ENCODE measurements at regions not wholly inside any gene's neighbourhood (a gene's known extent, or its start where the extent isn't known, plus 50 kb on each side); places are given as distances from the start of the nearest gene placed in this dataset.

- no peak for TF ChIP-seq CBX3 (IDR thresholded peaks at IDR 0.05; ENCODE audit: low read depth)
- TF ChIP-seq CTCF (IDR thresholded peaks at IDR 0.05 in 2 of 3, conservative IDR thresholded peaks at IDR 0.05 in 1 of 3; ENCODE audit: borderline replicate concordance in 1 of 3, insufficient read depth in 1 of 3, low read depth in 2 of 3, low read length in 2 of 3) = no peak
- no peak for TF ChIP-seq EZH2phosphoT487 (IDR thresholded peaks at IDR 0.05; ENCODE audit: borderline replicate concordance)
- TF ChIP-seq ATF3 (IDR thresholded peaks at IDR 0.05) = no peak
- TF ChIP-seq SP1 (IDR thresholded peaks at IDR 0.05; ENCODE audit: low read depth) = no peak
- no peak for TF ChIP-seq ELF1 (IDR thresholded peaks at IDR 0.05; ENCODE audit: borderline replicate concordance, low read depth)
These were observed 185.9 kb upstream of the SLC39A10 start (continued) for GRCh38 chr2:195471163-195471562.

GRCh38 chr2:195470622-195471021, 186.4 kb upstream of the SLC39A10 start:
- Histone ChIP-seq H3K27me3 (ENCODE audit: insufficient read depth, low read length) (no peaks in the 10 kb centered on the region), H3K4me2 (ENCODE audit: low read length) (no peak overlapping the region), H3K4me1 (ENCODE audit: control insufficient read depth in 1 of 2, insufficient read depth in 2 of 2, low read length in 2 of 2) (no peaks in the 10 kb centered on the region), H3K79me2 (ENCODE audit: insufficient read depth, low read length) (no peaks in the 10 kb centered on the region), H3K9me2 (ENCODE audit: insufficient read depth) (no peaks in the 10 kb centered on the region), H3K4me3 (replicated peaks in 1 of 2; ENCODE audit: low read depth in 1 of 2, low read length in 2 of 2) (no peak overlapping the region), H2AFZ (ENCODE audit: low read depth, low read length, poor library complexity, severe bottlenecking) (no peak overlapping the region), H3K36me3 (ENCODE audit: control insufficient read depth in 1 of 2, insufficient read depth in 2 of 2, low read length in 2 of 2) (no peaks in the 10 kb centered on the region), H3K9me3 (ENCODE audit: control insufficient read depth in 1 of 2, insufficient read depth in 1 of 2, low read depth in 1 of 2, low read length in 2 of 2) (no peaks in the 10 kb centered on the region), H3K27ac (ENCODE audit: low read depth, low read length) (no peak overlapping the region), H4K20me1 (ENCODE audit: insufficient read depth) (no peaks in the 10 kb centered on the region), H3K9ac (ENCODE audit: low read length) (no peak overlapping the region)
- POLR2A ChIA-PET = no interaction called here
- BruUV-seq (replicated peaks) = no TSS peak
- DNase-seq (ENCODE audit: low read depth, low spot score) (no peak), ATAC-seq (no peak)
- TF ChIP-seq CEBPB (IDR thresholded peaks at IDR 0.05; ENCODE audit: low read depth) (no peak), SP1 (IDR thresholded peaks at IDR 0.05; ENCODE audit: low read depth) (no peak), MAX (IDR thresholded peaks at IDR 0.05) (no peak), TCF7L2 (IDR thresholded peaks at IDR 0.05; ENCODE audit: borderline replicate concordance, extremely low read depth, insufficient read depth, insufficient read length) (no peak), CTCF (IDR thresholded peaks at IDR 0.05 in 2 of 3, conservative IDR thresholded peaks at IDR 0.05 in 1 of 3; ENCODE audit: borderline replicate concordance in 1 of 3, insufficient read depth in 1 of 3, low read depth in 2 of 3, low read length in 2 of 3) (no peak), ZNF274 (IDR thresholded peaks at IDR 0.05; ENCODE audit: low read depth, low read length) (no peak), SRF (IDR thresholded peaks at IDR 0.05; ENCODE audit: low read depth) (no peak), SIN3A (IDR thresholded peaks at IDR 0.05; ENCODE audit: low read depth) (no peak), ELF1 (IDR thresholded peaks at IDR 0.05; ENCODE audit: borderline replicate concordance, low read depth) (no peak)
- CTCF ChIA-PET = no interaction called here
- RAD21 ChIA-PET (ENCODE audit: low non-redundant PET in 1 of 2, low total read pairs in 2 of 2, uncharacterized antibody in 2 of 2, unreplicated experiment in 2 of 2) = no interaction called here
- intact Hi-C loops (cut with micrococcal nuclease) = no loop called here

Measured in HCT116 (cell line).